Activated B cell treated with CpG ODN at 0.5 μM for 24 hours (primary cell): ENCODE measurements at regions not wholly inside any gene's neighbourhood (a gene's known extent, or its start where the extent isn't known, plus 50 kb on each side); places are given as distances from the start of the nearest gene placed in this dataset.

ENCODE experiments used
- ATAC-seq: fragments of 200-7000 bp; cut with Tn5 transposase; one replicate; pipeline ENCODE4 v1.10.0; 2021; ENCODE audit warnings: low read depth, mild to moderate bottlenecking, moderate library complexity
- CTCF ChIA-PET: fragments of 350-600 bp; sonication (Branson Sonifier 250); formaldehyde crosslinking; loops from one replicate; lab custom pipeline; 2021; ENCODE audit warnings: antibody characterized with exemption; lab: Charles Lee
- POLR2A ChIA-PET: fragments of 350-600 bp; sonication (Branson Sonifier 250); formaldehyde crosslinking; loops from one replicate; lab custom pipeline; 2021; ENCODE audit warnings: antibody characterized with exemption; lab: Charles Lee
- DNase-seq: peaks from one replicate; pipeline ENCODE4 v3.0.0; 2022
- H3K27ac Mint-ChIP-seq: one replicate; pipeline ENCODE4 v1.8.0; 2020; ENCODE audit warnings: mixed read lengths
- H3K27me3 Mint-ChIP-seq: one replicate; pipeline ENCODE4 v1.8.0; 2021; ENCODE audit warnings: mixed read lengths
- H3K36me3 Mint-ChIP-seq: one replicate; pipeline ENCODE4 v1.8.0; 2021; ENCODE audit warnings: low read depth, mixed read lengths
- H3K4me1 Mint-ChIP-seq: one replicate; pipeline ENCODE4 v1.8.0; 2021; ENCODE audit warnings: mixed read lengths
- H3K4me3 Mint-ChIP-seq: one replicate; pipeline ENCODE4 v1.8.0; 2020; ENCODE audit warnings: mild to moderate bottlenecking, mixed read lengths
- H3K9me3 Mint-ChIP-seq: one replicate; pipeline ENCODE4 v1.8.0; 2020; ENCODE audit warnings: mixed read lengths
- CTCF ChIP-seq: fragments of 200-600 bp; IDR thresholded peaks from one replicate; pipeline ENCODE4 v1.8.0; 2022; ENCODE audit warnings: antibody characterized with exemption, mild to moderate bottlenecking
- intact Hi-C: fragments of 100-400 bp; cut with micrococcal nuclease; formaldehyde crosslinking; loops from one replicate; pipeline ENCODE4 v1.15.1; 2024

DNA sequence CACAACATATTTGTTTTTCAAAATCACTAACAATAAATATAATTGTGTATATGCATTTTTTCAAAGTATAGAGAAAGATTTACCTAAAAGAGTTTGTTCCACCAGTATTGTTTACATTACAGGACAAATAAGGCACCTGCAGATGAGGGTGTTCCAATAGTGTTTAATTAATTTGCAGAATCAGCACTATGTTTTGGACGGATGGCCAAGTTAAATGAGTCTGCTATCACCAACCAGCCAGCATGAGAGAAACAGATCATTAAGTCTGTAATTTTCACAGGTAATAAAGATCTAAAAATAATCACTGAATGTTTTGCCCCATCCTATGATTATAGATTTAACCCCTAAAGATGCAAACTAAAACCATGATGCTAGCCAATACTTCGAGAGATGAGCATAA, 2247.0 kb downstream of the NCAM2 start:
- no peak overlapping the region for H3K4me3 Mint-ChIP-seq
- no peaks in the 10 kb centered on the region for H3K36me3 Mint-ChIP-seq
- H3K9me3 Mint-ChIP-seq, result no peaks in the 10 kb centered on the region
- no peak overlapping the region for H3K27ac Mint-ChIP-seq
- H3K4me1 Mint-ChIP-seq, result no peaks in the 10 kb centered on the region
- TF ChIP-seq CTCF, result no peak
- DNase-seq (no peak), ATAC-seq (no peak)
- intact Hi-C loops, result no loop called here
- CTCF ChIA-PET, result no interaction called here
- POLR2A ChIA-PET, result no interaction called here
- no peaks in the 10 kb centered on the region for H3K27me3 Mint-ChIP-seq

- Mint-ChIP-seq H3K27ac (no peak overlapping the region), H3K27me3 (no peaks in the 10 kb centered on the region), H3K4me3 (no peak overlapping the region), H3K4me1 (no peaks in the 10 kb centered on the region), H3K9me3 (no peaks in the 10 kb centered on the region), H3K36me3 (no peaks in the 10 kb centered on the region)
- no peak for TF ChIP-seq CTCF
- CTCF ChIA-PET, result no interaction called here
- DNase-seq (no peak), ATAC-seq (no peak)
- intact Hi-C loops, result no loop called here
- POLR2A ChIA-PET, result no interaction called here
Observed at GRCh38 chr21:23223882-23224281, 2225.7 kb downstream of the NCAM2 start.

- POLR2A ChIA-PET, result no interaction called here
- H3K27ac Mint-ChIP-seq, result no peak overlapping the region
- CTCF ChIA-PET, result no interaction called here
- ATAC-seq (no peak), DNase-seq (no peak)
- no peak overlapping the region for H3K4me3 Mint-ChIP-seq
- H3K36me3 Mint-ChIP-seq, result no peaks in the 10 kb centered on the region
- no peaks in the 10 kb centered on the region for H3K4me1 Mint-ChIP-seq
- intact Hi-C loops, result no loop called here
- H3K9me3 Mint-ChIP-seq, result peaks cover 3% of the 10 kb centered on the region
- no peak for TF ChIP-seq CTCF
- H3K27me3 Mint-ChIP-seq, result no peaks in the 10 kb centered on the region
Observed at GRCh38 chr21:23218667-23219066, 2220.5 kb downstream of the NCAM2 start.

DNA sequence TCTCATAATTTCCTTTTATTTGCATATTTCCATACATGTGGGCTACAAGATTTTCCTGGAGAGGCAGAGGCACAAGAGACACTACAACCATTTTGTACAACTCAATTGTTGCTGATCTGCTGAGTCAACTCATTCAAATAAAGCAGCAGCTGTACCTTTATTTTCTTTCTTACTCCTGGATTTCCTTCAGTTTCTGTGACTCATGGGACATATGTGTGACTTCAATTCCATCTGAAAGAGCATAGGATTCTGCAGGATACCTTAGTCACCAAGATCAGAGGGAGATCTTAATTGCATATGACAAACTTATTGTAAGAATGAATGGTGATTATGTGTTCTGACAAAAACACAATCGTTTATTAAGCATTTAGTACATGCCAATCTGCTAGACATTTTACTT, 2219.4 kb downstream of the NCAM2 start:
- ATAC-seq, result no peak
- H3K27ac Mint-ChIP-seq, result no peak overlapping the region
- no peaks in the 10 kb centered on the region for H3K4me1 Mint-ChIP-seq
- no peak for DNase-seq
- H3K9me3 Mint-ChIP-seq, result peaks cover 7% of the 10 kb centered on the region
- H3K36me3 Mint-ChIP-seq, result no peaks in the 10 kb centered on the region
- intact Hi-C loops, result no loop called here
- no peak for TF ChIP-seq CTCF
- H3K4me3 Mint-ChIP-seq, result no peak overlapping the region
- no peaks in the 10 kb centered on the region for H3K27me3 Mint-ChIP-seq
- ChIA-PET CTCF (no interaction called here), POLR2A (no interaction called here)

DNA sequence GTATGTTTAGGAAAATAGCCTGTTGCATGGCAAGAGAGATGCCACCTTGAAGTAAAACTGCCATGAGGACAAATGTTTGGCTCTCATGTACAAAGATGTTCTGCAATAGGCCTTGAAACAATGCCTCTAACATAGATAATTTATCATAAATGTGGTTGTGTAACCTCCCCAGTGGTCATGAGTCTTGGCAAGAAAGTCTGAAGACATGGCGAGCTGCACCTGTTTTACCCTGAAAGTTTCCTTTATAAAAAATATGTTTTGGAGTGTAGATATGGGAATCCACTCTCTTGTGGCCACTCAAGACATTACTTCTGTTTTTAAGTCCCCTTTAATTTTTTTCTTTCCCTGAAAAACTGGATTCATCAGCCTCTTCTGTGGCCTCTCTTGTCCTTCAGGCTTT, 2217.1 kb downstream of the NCAM2 start:
- H3K27ac Mint-ChIP-seq, result no peak overlapping the region
- CTCF ChIA-PET, result no interaction called here
- no peaks in the 10 kb centered on the region for H3K36me3 Mint-ChIP-seq
- H3K4me1 Mint-ChIP-seq, result no peaks in the 10 kb centered on the region
- DNase-seq, result no peak
- ATAC-seq, result no peak
- TF ChIP-seq CTCF, result no peak
- H3K9me3 Mint-ChIP-seq, result peaks cover 13% of the 10 kb centered on the region
- H3K27me3 Mint-ChIP-seq, result no peaks in the 10 kb centered on the region
- POLR2A ChIA-PET, result no interaction called here
- intact Hi-C loops, result no loop called here
- H3K4me3 Mint-ChIP-seq, result no peak overlapping the region
